HepG2 (cell line): ENCODE measurements at regions not wholly inside any gene's neighbourhood (a gene's known extent, or its start where the extent isn't known, plus 50 kb on each side); places are given as distances from the start of the nearest gene placed in this dataset.

ENCODE experiments used
- CCAR2 ChIP-seq: fragments of 200-400 bp; formaldehyde crosslinking; optimal IDR thresholded peaks from 2 replicates; pipeline ENCODE3; 2018; ENCODE audit warnings: low read depth, mild to moderate bottlenecking, low read length, moderate library complexity
- CENPX ChIP-seq: sonication (generic); formaldehyde crosslinking; IDR thresholded peaks from 2 replicates; pipeline ENCODE4 v1.9.0; 2021; ENCODE audit warnings: mild to moderate bottlenecking, missing genetic modification reagents, moderate library complexity
- ESRRA ChIP-seq: sonication (generic); formaldehyde crosslinking; IDR thresholded peaks from 2 replicates; pipeline ENCODE4 v1.5.1; 2020; ENCODE audit warnings: mild to moderate bottlenecking, low read depth, missing genetic modification reagents
- FOXM1 ChIP-seq: sonication (generic); formaldehyde crosslinking; IDR thresholded peaks from 2 replicates; pipeline ENCODE4 v1.5.0; 2020; ENCODE audit warnings: missing genetic modification reagents
- HMG20B ChIP-seq: conservative IDR thresholded peaks from 2 replicates; pipeline ENCODE4 v1.6.1; 2016; ENCODE audit warnings: missing genetic modification reagents, missing compliant biosample characterization
- HNF4A ChIP-seq: sonication (generic); formaldehyde crosslinking; IDR thresholded peaks from 2 replicates; pipeline ENCODE4 v1.4.0; 2020; ENCODE audit warnings: missing genetic modification reagents
- JUND ChIP-seq: sonication (generic); formaldehyde crosslinking; IDR thresholded peaks from 2 replicates; pipeline ENCODE4 v1.8.0; 2022; ENCODE audit warnings: mild to moderate bottlenecking, missing genetic modification reagents
- MED8 ChIP-seq: sonication (generic); formaldehyde crosslinking; IDR thresholded peaks from 2 replicates; pipeline ENCODE4 v1.8.1; 2023; ENCODE audit warnings: mild to moderate bottlenecking, missing genetic modification reagents; ENCODE audit not compliant: insufficient replicate concordance
- NFKBIZ ChIP-seq: IDR thresholded peaks from 2 replicates; pipeline ENCODE4 v1.6.1; 2018; ENCODE audit warnings: missing genetic modification reagents, missing compliant biosample characterization
- PLRG1 ChIP-seq: fragments of 450-650 bp; conservative IDR thresholded peaks from 2 replicates; pipeline ENCODE4 v1.6.1; 2016
- RORA ChIP-seq: sonication (generic); formaldehyde crosslinking; IDR thresholded peaks from 2 replicates; pipeline ENCODE4 v1.5.0; 2020; ENCODE audit warnings: mild to moderate bottlenecking, missing genetic modification reagents, moderate library complexity
- SNRNP70 ChIP-seq: fragments of 200-400 bp; formaldehyde crosslinking; IDR thresholded peaks from 2 replicates; pipeline ENCODE4 v1.6.1; 2017; ENCODE audit warnings: mild to moderate bottlenecking, low read depth, low read length, moderate library complexity
- ZFP90 ChIP-seq: sonication (generic); formaldehyde crosslinking; IDR thresholded peaks from 2 replicates; pipeline ENCODE4 v1.8.0; 2022; ENCODE audit warnings: missing genetic modification reagents, mild to moderate bottlenecking, inconsistent platforms, borderline replicate concordance
- ZNF263 ChIP-seq: sonication (generic); formaldehyde crosslinking; IDR thresholded peaks from 2 replicates; pipeline ENCODE4 v1.4.0; 2020; ENCODE audit warnings: missing genetic modification reagents
- ZNF333 ChIP-seq: sonication (generic); formaldehyde crosslinking; IDR thresholded peaks from 2 replicates; pipeline ENCODE4 v1.4.0; 2020; ENCODE audit warnings: mild to moderate bottlenecking, missing genetic modification reagents, borderline replicate concordance
- ZNF350 ChIP-seq: sonication (generic); formaldehyde crosslinking; IDR thresholded peaks from 2 replicates; pipeline ENCODE4 v1.4.0; 2020; ENCODE audit warnings: mild to moderate bottlenecking, low read depth, missing genetic modification reagents, borderline replicate concordance
- ZNF414 ChIP-seq: sonication (generic); formaldehyde crosslinking; IDR thresholded peaks from 2 replicates; pipeline ENCODE4 v1.5.0; 2020; ENCODE audit warnings: missing genetic modification reagents
- ZNF503 ChIP-seq: sonication (generic); formaldehyde crosslinking; IDR thresholded peaks from 2 replicates; pipeline ENCODE4 v1.4.0; 2020; ENCODE audit warnings: missing genetic modification reagents
- ZNF567 ChIP-seq: sonication (generic); formaldehyde crosslinking; IDR thresholded peaks from 2 replicates; pipeline ENCODE4 v1.8.1; 2023; ENCODE audit warnings: mild to moderate bottlenecking, missing genetic modification reagents, borderline replicate concordance
- TF ChIP-seq, protein P1 (sequence below): fragments of 450-650 bp; IDR thresholded peaks from 2 replicates; pipeline ENCODE4 v1.6.1; 2016
- TF ChIP-seq, protein P2 (sequence below): sonication (generic); formaldehyde crosslinking; IDR thresholded peaks from 2 replicates; pipeline ENCODE4 v1.8.1; 2023; ENCODE audit warnings: mild to moderate bottlenecking, missing genetic modification reagents, borderline replicate concordance
- TF ChIP-seq, protein P3 (sequence below): sonication (generic); formaldehyde crosslinking; IDR thresholded peaks from 2 replicates; pipeline ENCODE4 v1.4.0; 2020; ENCODE audit warnings: missing genetic modification reagents, borderline replicate concordance

- TF ChIP-seq ZNF414 (CRISPR knock-in tag) (no peak), SNRNP70 (no peak), ZNF503 (CRISPR knock-in tag) (0 out of 2 replicates have a peak, but pooled peaks have one; percentile 69), FOXM1 (CRISPR knock-in tag) (no peak), HMG20B (0 out of 2 replicates have a peak, but pooled peaks have one; percentile 28), ZNF263 (CRISPR knock-in tag) (peak; percentile 58; the same call in 1 of the 2 replicates), MED8 (CRISPR knock-in tag) (peak; percentile 97), ESRRA (CRISPR knock-in tag) (peak; percentile 98), PLRG1 (no peak), NFKBIZ (CRISPR knock-in tag) (peak; percentile 73; the same call in 1 of the 2 replicates), CCAR2 (no peak), JUND (CRISPR knock-in tag) (no peak), ZNF333 (CRISPR knock-in tag) (0 out of 2 replicates have a peak, but pooled peaks have one; percentile 37), ZNF350 (CRISPR knock-in tag) (peak; percentile 91), RORA (CRISPR knock-in tag) (no peak), HNF4A (CRISPR knock-in tag) (peak; percentile 98), ZNF567 (CRISPR knock-in tag) (no peak), CENPX (CRISPR knock-in tag) (no peak), ZFP90 (CRISPR knock-in tag) (0 out of 2 replicates have a peak, but pooled peaks have one; percentile 56)
- TF ChIP-seq, protein P1, sequence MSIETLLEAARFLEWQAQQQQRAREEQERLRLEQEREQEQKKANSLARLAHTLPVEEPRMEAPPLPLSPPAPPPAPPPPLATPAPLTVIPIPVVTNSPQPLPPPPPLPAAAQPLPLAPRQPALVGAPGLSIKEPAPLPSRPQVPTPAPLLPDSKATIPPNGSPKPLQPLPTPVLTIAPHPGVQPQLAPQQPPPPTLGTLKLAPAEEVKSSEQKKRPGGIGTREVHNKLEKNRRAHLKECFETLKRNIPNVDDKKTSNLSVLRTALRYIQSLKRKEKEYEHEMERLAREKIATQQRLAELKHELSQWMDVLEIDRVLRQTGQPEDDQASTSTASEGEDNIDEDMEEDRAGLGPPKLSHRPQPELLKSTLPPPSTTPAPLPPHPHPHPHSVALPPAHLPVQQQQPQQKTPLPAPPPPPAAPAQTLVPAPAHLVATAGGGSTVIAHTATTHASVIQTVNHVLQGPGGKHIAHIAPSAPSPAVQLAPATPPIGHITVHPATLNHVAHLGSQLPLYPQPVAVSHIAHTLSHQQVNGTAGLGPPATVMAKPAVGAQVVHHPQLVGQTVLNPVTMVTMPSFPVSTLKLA: no peak
- TF ChIP-seq, protein P2, sequence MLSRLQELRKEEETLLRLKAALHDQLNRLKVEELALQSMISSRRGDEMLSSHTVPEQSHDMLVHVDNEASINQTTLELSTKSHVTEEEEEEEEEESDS (CRISPR knock-in tag): no peak
- TF ChIP-seq, protein P3, sequence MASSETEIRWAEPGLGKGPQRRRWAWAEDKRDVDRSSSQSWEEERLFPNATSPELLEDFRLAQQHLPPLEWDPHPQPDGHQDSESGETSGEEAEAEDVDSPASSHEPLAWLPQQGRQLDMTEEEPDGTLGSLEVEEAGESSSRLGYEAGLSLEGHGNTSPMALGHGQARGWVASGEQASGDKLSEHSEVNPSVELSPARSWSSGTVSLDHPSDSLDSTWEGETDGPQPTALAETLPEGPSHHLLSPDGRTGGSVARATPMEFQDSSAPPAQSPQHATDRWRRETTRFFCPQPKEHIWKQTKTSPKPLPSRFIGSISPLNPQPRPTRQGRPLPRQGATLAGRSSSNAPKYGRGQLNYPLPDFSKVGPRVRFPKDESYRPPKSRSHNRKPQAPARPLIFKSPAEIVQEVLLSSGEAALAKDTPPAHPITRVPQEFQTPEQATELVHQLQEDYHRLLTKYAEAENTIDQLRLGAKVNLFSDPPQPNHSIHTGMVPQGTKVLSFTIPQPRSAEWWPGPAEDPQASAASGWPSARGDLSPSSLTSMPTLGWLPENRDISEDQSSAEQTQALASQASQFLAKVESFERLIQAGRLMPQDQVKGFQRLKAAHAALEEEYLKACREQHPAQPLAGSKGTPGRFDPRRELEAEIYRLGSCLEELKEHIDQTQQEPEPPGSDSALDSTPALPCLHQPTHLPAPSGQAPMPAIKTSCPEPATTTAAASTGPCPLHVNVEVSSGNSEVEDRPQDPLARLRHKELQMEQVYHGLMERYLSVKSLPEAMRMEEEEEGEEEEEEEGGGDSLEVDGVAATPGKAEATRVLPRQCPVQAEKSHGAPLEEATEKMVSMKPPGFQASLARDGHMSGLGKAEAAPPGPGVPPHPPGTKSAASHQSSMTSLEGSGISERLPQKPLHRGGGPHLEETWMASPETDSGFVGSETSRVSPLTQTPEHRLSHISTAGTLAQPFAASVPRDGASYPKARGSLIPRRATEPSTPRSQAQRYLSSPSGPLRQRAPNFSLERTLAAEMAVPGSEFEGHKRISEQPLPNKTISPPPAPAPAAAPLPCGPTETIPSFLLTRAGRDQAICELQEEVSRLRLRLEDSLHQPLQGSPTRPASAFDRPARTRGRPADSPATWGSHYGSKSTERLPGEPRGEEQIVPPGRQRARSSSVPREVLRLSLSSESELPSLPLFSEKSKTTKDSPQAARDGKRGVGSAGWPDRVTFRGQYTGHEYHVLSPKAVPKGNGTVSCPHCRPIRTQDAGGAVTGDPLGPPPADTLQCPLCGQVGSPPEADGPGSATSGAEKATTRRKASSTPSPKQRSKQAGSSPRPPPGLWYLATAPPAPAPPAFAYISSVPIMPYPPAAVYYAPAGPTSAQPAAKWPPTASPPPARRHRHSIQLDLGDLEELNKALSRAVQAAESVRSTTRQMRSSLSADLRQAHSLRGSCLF: no peak
Measured at GRCh38 chr9:91100878-91101450, 260.8 kb downstream of the AUH start (continued).
